Hepatocyte (in vitro differentiated cells): ENCODE measurements at regions not wholly inside any gene's neighbourhood (a gene's known extent, or its start where the extent isn't known, plus 50 kb on each side); places are given as distances from the start of the nearest gene placed in this dataset.

Source experiments
- DNase-seq: peaks from one replicate; pipeline ENCODE4 v3.0.0-alpha.2; 2016; ENCODE audit warnings: low spot score
- H2AFZ ChIP-seq: fragments of 200-600 bp; sonication (generic); 2 replicates; pipeline ENCODE4 v1.6.0; 2016; ENCODE audit warnings: antibody characterized with exemption, mild to moderate bottlenecking
- H3K27ac ChIP-seq: fragments of 200-600 bp; sonication (generic); 2 replicates; pipeline ENCODE4 v1.5.1; 2016; ENCODE audit warnings: mild to moderate bottlenecking
- H3K27me3 ChIP-seq: fragments of 200-600 bp; sonication (generic); 2 replicates; pipeline ENCODE4 v1.6.1; 2016
- H3K36me3 ChIP-seq: fragments of 200-600 bp; sonication (generic); replicated peaks from 2 replicates; pipeline ENCODE4 v1.5.1; 2016; ENCODE audit warnings: low read depth; ENCODE audit not compliant: insufficient read depth
- H3K4me1 ChIP-seq: fragments of 200-600 bp; sonication (generic); 2 replicates; pipeline ENCODE4 v1.5.1; 2016; ENCODE audit warnings: mild to moderate bottlenecking, moderate library complexity; ENCODE audit not compliant: insufficient read depth
- H3K4me2 ChIP-seq: fragments of 200-600 bp; sonication (generic); 2 replicates; pipeline ENCODE4 v1.6.0; 2016
- H3K4me3 ChIP-seq: fragments of 200-600 bp; sonication (generic); 2 replicates; pipeline ENCODE4 v1.5.1; 2016; ENCODE audit warnings: mild to moderate bottlenecking
- H3K79me2 ChIP-seq: fragments of 200-600 bp; sonication (generic); 2 replicates; pipeline ENCODE4 v1.6.0; 2017; ENCODE audit warnings: mild to moderate bottlenecking
- H3K9me2 ChIP-seq: fragments of 200-600 bp; sonication (generic); replicated peaks from 2 replicates; pipeline ENCODE4 v1.6.0; 2017; ENCODE audit warnings: mild to moderate bottlenecking; ENCODE audit not compliant: insufficient read depth
- H3K9me3 ChIP-seq: fragments of 200-600 bp; sonication (generic); 2 replicates; pipeline ENCODE4 v1.5.1; 2016; ENCODE audit warnings: low read depth, mild to moderate bottlenecking
- H4K20me1 ChIP-seq: fragments of 200-600 bp; sonication (generic); 2 replicates; pipeline ENCODE4 v1.6.0; 2016; ENCODE audit warnings: mild to moderate bottlenecking; ENCODE audit not compliant: insufficient read depth, poor library complexity, severe bottlenecking
- EZH2 ChIP-seq: fragments of 200-600 bp; sonication (generic); IDR thresholded peaks from 2 replicates; pipeline ENCODE4 v1.6.1; 2016; ENCODE audit warnings: antibody characterized with exemption, mild to moderate bottlenecking, borderline replicate concordance
- EZH2phosphoT487 ChIP-seq: fragments of 200-600 bp; sonication (generic); IDR thresholded peaks from one replicate; pipeline ENCODE4 v1.6.1; 2018; ENCODE audit warnings: antibody characterized with exemption, mild to moderate bottlenecking, low read depth, moderate library complexity; ENCODE audit not compliant: unreplicated experiment, severe bottlenecking
- WGBS: methylation state at CpG from one replicate; pipeline ENCODE4 v1.1.6; 2016; ENCODE audit warnings: low lambda C conversion rate; ENCODE audit errors: missing lambda C conversion rate; 5-methylcytosine and 5-hydroxymethylcytosine counted together
- TF ChIP-seq, protein P1 (sequence below): fragments of 200-600 bp; sonication (generic); IDR thresholded peaks from 2 replicates; pipeline ENCODE4 v1.5.1; 2016; ENCODE audit warnings: antibody characterized with exemption, mild to moderate bottlenecking; ENCODE audit not compliant: poor library complexity

GRCh38 chr4:93982255-93982654, 153.7 kb downstream of the ATOH1 start:
- no peak overlapping the region for H3K27ac ChIP-seq
- TF ChIP-seq EZH2 (no peak), EZH2phosphoT487 (no peak)
- TF ChIP-seq, protein P1, sequence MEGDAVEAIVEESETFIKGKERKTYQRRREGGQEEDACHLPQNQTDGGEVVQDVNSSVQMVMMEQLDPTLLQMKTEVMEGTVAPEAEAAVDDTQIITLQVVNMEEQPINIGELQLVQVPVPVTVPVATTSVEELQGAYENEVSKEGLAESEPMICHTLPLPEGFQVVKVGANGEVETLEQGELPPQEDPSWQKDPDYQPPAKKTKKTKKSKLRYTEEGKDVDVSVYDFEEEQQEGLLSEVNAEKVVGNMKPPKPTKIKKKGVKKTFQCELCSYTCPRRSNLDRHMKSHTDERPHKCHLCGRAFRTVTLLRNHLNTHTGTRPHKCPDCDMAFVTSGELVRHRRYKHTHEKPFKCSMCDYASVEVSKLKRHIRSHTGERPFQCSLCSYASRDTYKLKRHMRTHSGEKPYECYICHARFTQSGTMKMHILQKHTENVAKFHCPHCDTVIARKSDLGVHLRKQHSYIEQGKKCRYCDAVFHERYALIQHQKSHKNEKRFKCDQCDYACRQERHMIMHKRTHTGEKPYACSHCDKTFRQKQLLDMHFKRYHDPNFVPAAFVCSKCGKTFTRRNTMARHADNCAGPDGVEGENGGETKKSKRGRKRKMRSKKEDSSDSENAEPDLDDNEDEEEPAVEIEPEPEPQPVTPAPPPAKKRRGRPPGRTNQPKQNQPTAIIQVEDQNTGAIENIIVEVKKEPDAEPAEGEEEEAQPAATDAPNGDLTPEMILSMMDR: no peak
- WGBS: 88% methylated on average over 1 of the region's 1 CpG
- H4K20me1 ChIP-seq: no peaks in the 10 kb centered on the region
- no peaks in the 10 kb centered on the region for H3K79me2 ChIP-seq
- no peaks in the 10 kb centered on the region for H3K36me3 ChIP-seq
- H3K4me1 ChIP-seq: no peaks in the 10 kb centered on the region
- no peaks in the 10 kb centered on the region for H3K9me2 ChIP-seq
- no peak overlapping the region for H2AFZ ChIP-seq
- H3K4me2 ChIP-seq: no peak overlapping the region
- no peak for DNase-seq
- no peaks in the 10 kb centered on the region for H3K9me3 ChIP-seq
- no peaks in the 10 kb centered on the region for H3K27me3 ChIP-seq
- no peak overlapping the region for H3K4me3 ChIP-seq

DNA sequence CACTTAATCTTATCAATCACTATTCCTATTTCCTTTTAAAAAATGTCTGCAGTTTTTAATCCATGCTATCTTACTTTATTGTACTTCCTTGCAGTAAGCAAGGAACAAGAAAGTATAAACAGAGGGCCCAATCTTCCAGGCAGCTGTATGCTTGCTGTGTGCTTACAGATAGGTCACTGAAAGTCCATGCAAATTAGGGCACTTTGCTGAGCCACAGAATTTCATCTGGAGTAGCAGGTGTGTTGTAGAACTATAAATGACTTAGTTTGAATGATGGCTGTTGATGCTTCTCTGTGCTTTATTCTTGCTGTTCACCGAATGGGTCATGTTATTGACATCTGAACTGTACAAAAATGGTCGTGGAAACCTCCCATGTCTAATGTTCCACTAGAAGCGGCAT, 154.6 kb downstream of the ATOH1 start:
- no peak overlapping the region for H2AFZ ChIP-seq
- no peaks in the 10 kb centered on the region for H4K20me1 ChIP-seq
- no peaks in the 10 kb centered on the region for H3K36me3 ChIP-seq
- 86% methylated on average over 3 of the region's 3 CpGs for WGBS
- no peaks in the 10 kb centered on the region for H3K9me3 ChIP-seq
- no peak for DNase-seq
- no peaks in the 10 kb centered on the region for H3K27me3 ChIP-seq
- no peak overlapping the region for H3K27ac ChIP-seq
- H3K79me2 ChIP-seq: no peaks in the 10 kb centered on the region
- no peak overlapping the region for H3K4me3 ChIP-seq
- H3K9me2 ChIP-seq: no peaks in the 10 kb centered on the region
- TF ChIP-seq, protein P1: no peak
- no peak for TF ChIP-seq EZH2phosphoT487
- no peak for TF ChIP-seq EZH2
- H3K4me2 ChIP-seq: no peak overlapping the region
- H3K4me1 ChIP-seq: no peaks in the 10 kb centered on the region

GRCh38 chr4:93994175-93994994, 165.8 kb downstream of the ATOH1 start:
- no peaks in the 10 kb centered on the region for H3K9me2 ChIP-seq
- H4K20me1 ChIP-seq: no peaks in the 10 kb centered on the region
- WGBS: 86% methylated on average over 5 of the region's 5 CpGs
- H3K36me3 ChIP-seq: no peaks in the 10 kb centered on the region
- H3K27me3 ChIP-seq: no peaks in the 10 kb centered on the region
- no peaks in the 10 kb centered on the region for H3K4me1 ChIP-seq
- H3K4me2 ChIP-seq: no peak overlapping the region
- no peaks in the 10 kb centered on the region for H3K79me2 ChIP-seq
- TF ChIP-seq EZH2phosphoT487 (no peak), EZH2 (no peak)
- TF ChIP-seq, protein P1: no peak
- no peak overlapping the region for H2AFZ ChIP-seq
- no peak overlapping the region for H3K27ac ChIP-seq
- no peaks in the 10 kb centered on the region for H3K9me3 ChIP-seq
- H3K4me3 ChIP-seq: no peak overlapping the region
- no peak for DNase-seq
